ENCODE measurements at regions not wholly inside any gene's neighbourhood (a gene's known extent, or its start where the extent isn't known, plus 50 kb on each side); places are given as distances from the start of the nearest gene placed in this dataset.

- no peak overlapping the region; the same call in 1 of the 2 replicates for H2BK5ac ChIP-seq (ENCODE audit: low read depth, low read length)
- no peaks in the 10 kb centered on the region for H3K9me3 ChIP-seq (ENCODE audit: insufficient read depth in 2 of 2, low read depth in 1 of 2, low read length in 1 of 2)
- 49% methylated on average over 12 of the region's 12 CpGs; no CpG with 5 or more reads in 1 of the 2 experiments for WGBS, 2 experiments (ENCODE audit: extremely low coverage in 1 of 2, insufficient coverage in 1 of 2, insufficient read length in 1 of 2, insufficient replicate concordance in 2 of 2, low coverage in 1 of 2, low lambda C conversion rate in 2 of 2, missing lambda C conversion rate in 1 of 2)
- no peak overlapping the region for H2BK120ac ChIP-seq (replicated peaks; ENCODE audit: low read depth, low read length)
- no peak overlapping the region; the same call in 1 of the 2 replicates for H2BK12ac ChIP-seq (ENCODE audit: low read depth, low read length)
- no peak overlapping the region for H3K4ac ChIP-seq (replicated peaks; ENCODE audit: insufficient read length, low read depth, low read length)
- peaks cover 0 to 20% (median 10%) of the 10 kb centered on the region in 4 experiments; a peak in 6 of 7 replicates for H3K4me1 ChIP-seq (replicated peaks in 1 of 4; ENCODE audit: control insufficient read depth in 3 of 4, insufficient read depth in 4 of 4, low read length in 3 of 4)
- H3K79me1 ChIP-seq (ENCODE audit: low read depth, low read length), result no peaks in the 10 kb centered on the region
- H3K23ac ChIP-seq (ENCODE audit: insufficient read length), result no peak overlapping the region
- no peaks in the 10 kb centered on the region for H3K79me2 ChIP-seq (ENCODE audit: control insufficient read depth in 1 of 2, insufficient read depth in 2 of 2, low read length in 2 of 2)
- H3K27ac ChIP-seq (ENCODE audit: low read depth, low read length), result no peak overlapping the region
- FAIRE-seq (no peak), DNase-seq (ENCODE audit: low read depth in 1 of 2, low spot score in 2 of 2) (no peak)
- peaks cover 0 to 15% (median 9%) of the 10 kb centered on the region in 4 experiments; a peak in 4 of 7 replicates for H3K27me3 ChIP-seq (replicated peaks in 1 of 4; ENCODE audit: control insufficient read depth in 3 of 4, extremely low read depth in 1 of 4, insufficient read depth in 3 of 4, low read length in 3 of 4)
- CTCF ChIA-PET (ENCODE audit: partially characterized antibody), result interaction anchor here (0.8 to 2.4 kb wide), 6 partner anchors 15 to 332 kb away, joined by 3 to 7 read pairs (median 3); no protein-coding TSS in a partner anchor
- peak overlapping the region; percentile 71 to 74 for H3K4me2 ChIP-seq (ENCODE audit: insufficient read depth in 1 of 2, low read depth in 2 of 2, low read length in 2 of 2)
- peak overlapping the region; percentile 61 for H2AFZ ChIP-seq (ENCODE audit: low read length)
- H4K5ac ChIP-seq (ENCODE audit: insufficient read length, low read depth, low read length), result no peak overlapping the region
- 0 out of 2 replicates have a peak overlapping the region, but pooled peaks have one; percentile 37 for H2BK15ac ChIP-seq (ENCODE audit: low read length)
- H3K14ac ChIP-seq (ENCODE audit: insufficient read length), result no peak overlapping the region
- POLR2A ChIA-PET (ENCODE audit: partially characterized antibody), result interaction anchor here (1.0 to 1.5 kb wide), 3 partner anchors 11 to 248 kb away, joined by 3 read pairs; no protein-coding TSS in a partner anchor
- no peak overlapping the region for H3K56ac ChIP-seq (replicated peaks; ENCODE audit: insufficient read length, low read depth, low read length)
- H4K20me1 ChIP-seq (replicated peaks in 1 of 2; ENCODE audit: control insufficient read depth in 1 of 2, insufficient read depth in 2 of 2, low read length in 2 of 2), result no peaks in the 10 kb centered on the region
- peak overlapping the region; percentile 72 for H3K18ac ChIP-seq (ENCODE audit: extremely low read depth, low read length)
- no peak overlapping the region for H4K91ac ChIP-seq (replicated peaks; ENCODE audit: insufficient read length, low read length)
- H4K8ac ChIP-seq (ENCODE audit: extremely low read depth, insufficient read depth, low read length), result no peak overlapping the region; the same call in 1 of the 2 replicates
- H3K36me3 ChIP-seq (ENCODE audit: control insufficient read depth in 2 of 4, insufficient read depth in 4 of 4, low read length in 3 of 4), result no peaks in the 10 kb centered on the region
- TF ChIP-seq MAX (IDR thresholded peaks at IDR 0.05) (0 out of 2 replicates have a peak, but pooled peaks have one; percentile 34), FOSL1 (IDR thresholded peaks at IDR 0.05; ENCODE audit: insufficient read depth, low read depth, low read length) (no peak)
- H2BK20ac ChIP-seq (ENCODE audit: low read length), result peak overlapping the region; percentile 53; the same call in 1 of the 2 replicates
- peak overlapping the region; percentile 40 to 58 (median 42); a peak in 5 of 8 replicates for H3K4me3 ChIP-seq (ENCODE audit: extremely low read depth in 1 of 4, insufficient read depth in 2 of 4, low read depth in 3 of 4, low read length in 4 of 4)
- no peak overlapping the region for H3K9ac ChIP-seq (replicated peaks in 1 of 4; ENCODE audit: extremely low read depth in 1 of 4, low read depth in 3 of 4, low read length in 3 of 4)
- no peak overlapping the region for H2AK5ac ChIP-seq (ENCODE audit: low read depth, low read length)
- H3K23me2 ChIP-seq (ENCODE audit: low read depth, low read length), result peaks cover 4% of the 10 kb centered on the region; the same call in 1 of the 2 replicates
Observed at GRCh38 chr13:27007166-27007565, 164.4 kb downstream of the USP12 start.

All from H1 (cell line).